DND-41 (cell line): ENCODE measurements at regions not wholly inside any gene's neighbourhood (a gene's known extent, or its start where the extent isn't known, plus 50 kb on each side); places are given as distances from the start of the nearest gene placed in this dataset.

Source experiments
- ATAC-seq: fragments of 200-7000 bp; cut with Tn5 transposase; 3 replicates; pipeline ENCODE4 v1.9.1; 2021; ENCODE audit warnings: low read depth; ENCODE audit not compliant: insufficient read depth
- DNase-seq: peaks from one replicate; pipeline ENCODE4 v3.0.0-alpha.2; 2020
- H2AFZ ChIP-seq: 2 replicates; pipeline ENCODE4 v1.6.0; 2012; ENCODE audit warnings: low read depth, low read length
- H3K27ac ChIP-seq: 2 replicates; pipeline ENCODE4 v1.5.1; 2012; ENCODE audit warnings: low read length, inconsistent platforms
- H3K27me3 ChIP-seq: fragments of 200-600 bp; sonication (generic); 2 replicates; pipeline ENCODE4 v1.6.0; 2012; ENCODE audit warnings: low read length, mild to moderate bottlenecking, inconsistent platforms; ENCODE audit not compliant: insufficient read depth, poor library complexity
- H3K36me3 ChIP-seq: 2 replicates; pipeline ENCODE4 v1.5.1; 2012; ENCODE audit warnings: low read length, inconsistent platforms; ENCODE audit not compliant: insufficient read depth
- H3K4me1 ChIP-seq: 2 replicates; pipeline ENCODE4 v1.5.1; 2012; ENCODE audit warnings: mild to moderate bottlenecking, low read length; ENCODE audit not compliant: insufficient read depth
- H3K4me2 ChIP-seq: 2 replicates; pipeline ENCODE4 v1.6.0; 2012; ENCODE audit warnings: mild to moderate bottlenecking, moderate library complexity, low read length, inconsistent platforms; ENCODE audit not compliant: insufficient read depth
- H3K4me3 ChIP-seq, 2 experiments: fragments of 200-600 bp in 1 of 2; shearing (Covaris generic) in 1 of 2; 2 replicates each; pipeline ENCODE4 v1.5.1; 2012 to 2016; ENCODE audit warnings: inconsistent platforms in 2 of 2, low read length in 2 of 2, mild to moderate bottlenecking in 2 of 2, low read depth in 1 of 2, moderate library complexity in 1 of 2
- H3K79me2 ChIP-seq: 2 replicates; pipeline ENCODE4 v1.6.0; 2012; ENCODE audit warnings: low read length, inconsistent platforms; ENCODE audit not compliant: insufficient read depth
- H3K9ac ChIP-seq: 2 replicates; pipeline ENCODE4 v1.6.0; 2012; ENCODE audit warnings: low read depth, mild to moderate bottlenecking, inconsistent platforms, low read length, moderate library complexity
- H3K9me3 ChIP-seq: 2 replicates; pipeline ENCODE4 v1.5.1; 2012; ENCODE audit warnings: low read length, moderate library complexity, mild to moderate bottlenecking, inconsistent platforms; ENCODE audit not compliant: insufficient read depth, severe bottlenecking
- H4K20me1 ChIP-seq: 2 replicates; pipeline ENCODE4 v1.6.0; 2012; ENCODE audit warnings: low read length; ENCODE audit not compliant: insufficient read depth
- EZH2 ChIP-seq: IDR thresholded peaks from 3 replicates; pipeline ENCODE4 v1.6.1; 2012; ENCODE audit warnings: borderline replicate concordance, low read depth, mild to moderate bottlenecking, moderate library complexity, low read length, inconsistent platforms; ENCODE audit not compliant: severe bottlenecking
- TF ChIP-seq, protein P1 (sequence below): IDR thresholded peaks from 2 replicates; pipeline ENCODE4 v1.5.1; 2012; ENCODE audit warnings: borderline replicate concordance, low read length, moderate library complexity, mild to moderate bottlenecking; ENCODE audit not compliant: poor library complexity, severe bottlenecking; ENCODE audit errors: extremely low read depth

DNA sequence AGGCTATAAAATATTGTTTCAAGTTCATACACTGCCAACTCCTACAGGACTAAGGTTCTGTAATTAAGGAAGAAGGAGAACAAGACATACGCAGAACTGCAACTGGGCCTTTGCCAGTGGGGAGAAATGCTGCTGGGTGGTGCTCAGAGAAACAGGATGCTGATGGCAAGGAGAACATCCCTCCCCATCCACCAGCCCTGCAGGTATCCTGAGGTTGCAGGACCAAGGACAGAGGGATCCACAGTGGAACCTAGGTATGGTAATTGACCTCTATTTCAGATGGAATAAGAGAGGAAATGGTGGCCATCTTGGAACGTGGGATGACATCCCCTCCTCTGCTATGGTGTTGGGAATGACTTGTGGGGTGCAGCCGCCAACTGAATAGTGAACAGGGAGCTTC, 206.3 kb upstream of the S1PR3 start:
- TF ChIP-seq EZH2: no peak
- TF ChIP-seq, protein P1, sequence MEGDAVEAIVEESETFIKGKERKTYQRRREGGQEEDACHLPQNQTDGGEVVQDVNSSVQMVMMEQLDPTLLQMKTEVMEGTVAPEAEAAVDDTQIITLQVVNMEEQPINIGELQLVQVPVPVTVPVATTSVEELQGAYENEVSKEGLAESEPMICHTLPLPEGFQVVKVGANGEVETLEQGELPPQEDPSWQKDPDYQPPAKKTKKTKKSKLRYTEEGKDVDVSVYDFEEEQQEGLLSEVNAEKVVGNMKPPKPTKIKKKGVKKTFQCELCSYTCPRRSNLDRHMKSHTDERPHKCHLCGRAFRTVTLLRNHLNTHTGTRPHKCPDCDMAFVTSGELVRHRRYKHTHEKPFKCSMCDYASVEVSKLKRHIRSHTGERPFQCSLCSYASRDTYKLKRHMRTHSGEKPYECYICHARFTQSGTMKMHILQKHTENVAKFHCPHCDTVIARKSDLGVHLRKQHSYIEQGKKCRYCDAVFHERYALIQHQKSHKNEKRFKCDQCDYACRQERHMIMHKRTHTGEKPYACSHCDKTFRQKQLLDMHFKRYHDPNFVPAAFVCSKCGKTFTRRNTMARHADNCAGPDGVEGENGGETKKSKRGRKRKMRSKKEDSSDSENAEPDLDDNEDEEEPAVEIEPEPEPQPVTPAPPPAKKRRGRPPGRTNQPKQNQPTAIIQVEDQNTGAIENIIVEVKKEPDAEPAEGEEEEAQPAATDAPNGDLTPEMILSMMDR: no peak
- no peak overlapping the region for H3K4me2 ChIP-seq
- no peak overlapping the region for H3K4me3 ChIP-seq
- H3K4me1 ChIP-seq: no peaks in the 10 kb centered on the region
- H3K9me3 ChIP-seq: no peaks in the 10 kb centered on the region
- no peak overlapping the region for H3K9ac ChIP-seq
- no peaks in the 10 kb centered on the region for H4K20me1 ChIP-seq
- no peak for DNase-seq
- no peaks in the 10 kb centered on the region for H3K79me2 ChIP-seq
- no peaks in the 10 kb centered on the region for H3K36me3 ChIP-seq
- ATAC-seq: no peak
- no peak overlapping the region for H2AFZ ChIP-seq
- H3K27ac ChIP-seq: no peak overlapping the region
- H3K27me3 ChIP-seq: peaks cover 3% of the 10 kb centered on the region

DNA sequence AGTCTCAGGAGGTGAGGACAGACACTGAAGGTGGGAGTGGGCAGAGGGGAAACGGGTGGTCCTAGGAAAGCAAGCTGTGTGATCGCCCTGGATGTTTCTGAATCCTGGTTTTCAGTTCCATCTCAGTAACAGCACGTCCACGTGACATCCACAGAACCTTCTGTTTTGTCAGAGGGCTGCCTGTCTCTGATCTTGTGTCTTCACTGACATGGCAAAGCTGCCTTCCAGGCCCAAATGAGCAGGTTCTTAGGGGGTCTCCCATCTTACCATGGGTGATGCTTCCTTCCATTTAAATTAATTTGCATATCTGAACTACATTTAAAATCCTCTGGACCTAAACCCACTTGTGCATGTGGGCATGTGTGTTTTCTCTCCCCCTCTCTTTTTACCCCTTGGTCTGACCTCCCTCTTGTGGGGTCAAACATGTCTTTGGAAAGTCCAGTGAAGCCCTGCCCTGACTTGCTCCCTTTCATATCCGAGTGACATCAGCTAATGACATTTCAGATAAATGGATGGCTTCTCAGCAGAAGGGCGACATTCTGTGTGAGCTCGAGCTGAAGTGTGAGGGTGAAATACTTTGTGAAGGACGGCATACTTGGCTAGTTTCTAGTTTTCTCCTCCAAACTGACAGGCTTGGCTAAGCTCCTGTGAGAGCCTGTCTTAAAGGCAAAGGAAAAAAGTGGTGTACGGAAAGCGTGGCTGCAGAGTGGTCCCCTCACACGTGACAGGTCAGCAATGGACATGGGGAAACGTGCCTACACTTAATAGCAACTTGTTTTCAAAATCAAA, 204.8 kb upstream of the S1PR3 start:
- no peaks in the 10 kb centered on the region for H3K36me3 ChIP-seq
- H3K9me3 ChIP-seq: no peaks in the 10 kb centered on the region
- no peaks in the 10 kb centered on the region for H3K4me1 ChIP-seq
- no peaks in the 10 kb centered on the region for H4K20me1 ChIP-seq
- ATAC-seq (no peak), DNase-seq (no peak)
- no peak overlapping the region for H3K4me2 ChIP-seq
- no peak overlapping the region for H3K4me3 ChIP-seq
- no peak for TF ChIP-seq EZH2
- TF ChIP-seq, protein P1: no peak
- H3K27me3 ChIP-seq: peaks cover 3% of the 10 kb centered on the region
- no peak overlapping the region for H2AFZ ChIP-seq
- no peak overlapping the region for H3K9ac ChIP-seq
- H3K79me2 ChIP-seq: no peaks in the 10 kb centered on the region
- H3K27ac ChIP-seq: no peak overlapping the region

DNA sequence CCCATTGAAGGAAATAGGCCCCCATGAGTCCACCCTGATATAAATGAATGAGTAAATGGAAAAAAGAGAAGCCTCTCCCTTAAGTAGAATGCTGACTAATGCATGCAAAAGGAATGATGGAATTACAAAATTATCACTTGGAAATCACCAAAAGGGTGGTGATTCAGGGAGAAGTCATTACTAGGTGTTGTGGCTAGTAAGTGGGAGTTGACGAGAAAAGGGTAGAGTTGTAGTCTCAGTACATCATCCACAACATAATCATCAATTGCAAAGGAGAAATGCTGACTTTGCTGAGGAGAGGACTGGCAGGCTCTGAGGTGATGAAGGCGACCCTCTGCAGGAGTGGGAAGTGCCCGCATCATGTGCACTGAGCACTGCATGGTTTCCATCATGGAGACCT, 201.5 kb upstream of the S1PR3 start:
- H3K9ac ChIP-seq: no peak overlapping the region
- no peak overlapping the region for H3K4me3 ChIP-seq
- H4K20me1 ChIP-seq: no peaks in the 10 kb centered on the region
- H2AFZ ChIP-seq: no peak overlapping the region
- H3K27ac ChIP-seq: no peak overlapping the region
- no peaks in the 10 kb centered on the region for H3K36me3 ChIP-seq
- ATAC-seq (no peak), DNase-seq (no peak)
- peaks cover 3% of the 10 kb centered on the region for H3K27me3 ChIP-seq
- H3K79me2 ChIP-seq: no peaks in the 10 kb centered on the region
- no peak for TF ChIP-seq EZH2
- TF ChIP-seq, protein P1: no peak
- no peaks in the 10 kb centered on the region for H3K9me3 ChIP-seq
- peaks cover 7% of the 10 kb centered on the region for H3K4me1 ChIP-seq
- H3K4me2 ChIP-seq: no peak overlapping the region
